ENCODE measurements at regions not wholly inside any gene's neighbourhood (a gene's known extent, or its start where the extent isn't known, plus 50 kb on each side); places are given as distances from the start of the nearest gene placed in this dataset.

- TF ChIP-seq POLR2A (IDR thresholded peaks at IDR 0.05; ENCODE audit: low read length) (no peak), GATA1 (IDR thresholded peaks at IDR 0.05; ENCODE audit: low read depth, low read length) (no peak)
Measured at GRCh38 chr2:118227698-118228508, 139.6 kb downstream of the INSIG2 start.
